CD4-positive, alpha-beta T cell treated with Interleukin-21 for 1 hour (primary cell): ENCODE measurements at regions not wholly inside any gene's neighbourhood (a gene's known extent, or its start where the extent isn't known, plus 50 kb on each side); places are given as distances from the start of the nearest gene placed in this dataset.

ENCODE experiments used
- DNase-seq: peaks from one replicate; pipeline ENCODE4 v3.0.0-alpha.2; 2020

DNA sequence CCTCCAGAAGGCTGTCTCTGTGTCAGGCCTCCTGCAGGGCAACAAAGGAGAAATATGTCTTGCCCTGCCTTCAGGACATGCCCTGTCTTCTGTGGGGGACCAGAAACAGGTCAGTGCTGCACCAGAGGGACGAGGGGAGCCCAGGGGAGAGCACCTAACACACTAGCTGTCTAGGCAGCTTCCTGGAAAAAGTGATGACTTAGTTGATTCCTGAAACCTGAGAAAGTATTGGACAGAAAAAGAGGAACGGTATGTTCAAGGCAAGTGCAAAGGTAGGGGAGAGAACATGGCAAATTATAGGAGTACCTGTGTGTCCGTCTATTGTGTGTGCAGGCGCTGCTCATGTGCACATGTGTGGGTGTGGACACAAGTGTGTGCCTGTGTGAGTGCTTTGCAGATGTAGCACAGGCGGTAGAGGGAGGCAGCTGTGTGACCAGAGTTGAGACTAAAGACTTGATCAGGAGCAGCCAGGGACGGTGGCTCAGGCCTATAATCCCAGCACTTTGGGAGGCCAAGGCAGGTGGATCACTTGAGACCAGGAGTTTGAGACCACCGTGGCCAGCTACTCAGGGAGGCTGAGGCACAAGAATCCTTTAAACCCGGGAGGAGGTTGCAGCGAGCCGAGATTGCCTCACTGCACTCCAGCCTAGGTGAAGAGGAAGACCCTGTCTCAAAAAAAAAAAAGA lies 119.5 kb downstream of the GYPC start:
- DNase-seq: no peak

DNA sequence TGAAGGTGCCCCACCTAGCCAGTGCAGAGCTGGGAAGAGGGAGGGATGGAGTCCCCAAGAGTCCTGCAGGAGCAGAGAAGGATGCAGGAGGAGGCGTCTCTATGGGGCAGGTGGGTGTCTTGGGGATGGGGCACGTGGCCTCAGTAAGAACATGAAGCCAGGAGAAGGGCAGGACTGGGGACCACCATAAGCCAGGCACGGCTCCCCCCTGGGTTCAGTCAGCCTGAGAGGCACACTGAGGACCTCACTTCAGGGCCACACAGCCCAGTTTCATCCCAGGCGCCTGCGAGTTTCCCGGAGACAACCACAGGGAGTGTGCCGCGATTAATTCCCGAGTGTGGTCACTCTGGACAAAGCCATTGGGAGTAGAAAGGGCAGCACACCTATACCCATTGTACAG lies 120.3 kb downstream of the GYPC start:
- DNase-seq: no peak

DNA sequence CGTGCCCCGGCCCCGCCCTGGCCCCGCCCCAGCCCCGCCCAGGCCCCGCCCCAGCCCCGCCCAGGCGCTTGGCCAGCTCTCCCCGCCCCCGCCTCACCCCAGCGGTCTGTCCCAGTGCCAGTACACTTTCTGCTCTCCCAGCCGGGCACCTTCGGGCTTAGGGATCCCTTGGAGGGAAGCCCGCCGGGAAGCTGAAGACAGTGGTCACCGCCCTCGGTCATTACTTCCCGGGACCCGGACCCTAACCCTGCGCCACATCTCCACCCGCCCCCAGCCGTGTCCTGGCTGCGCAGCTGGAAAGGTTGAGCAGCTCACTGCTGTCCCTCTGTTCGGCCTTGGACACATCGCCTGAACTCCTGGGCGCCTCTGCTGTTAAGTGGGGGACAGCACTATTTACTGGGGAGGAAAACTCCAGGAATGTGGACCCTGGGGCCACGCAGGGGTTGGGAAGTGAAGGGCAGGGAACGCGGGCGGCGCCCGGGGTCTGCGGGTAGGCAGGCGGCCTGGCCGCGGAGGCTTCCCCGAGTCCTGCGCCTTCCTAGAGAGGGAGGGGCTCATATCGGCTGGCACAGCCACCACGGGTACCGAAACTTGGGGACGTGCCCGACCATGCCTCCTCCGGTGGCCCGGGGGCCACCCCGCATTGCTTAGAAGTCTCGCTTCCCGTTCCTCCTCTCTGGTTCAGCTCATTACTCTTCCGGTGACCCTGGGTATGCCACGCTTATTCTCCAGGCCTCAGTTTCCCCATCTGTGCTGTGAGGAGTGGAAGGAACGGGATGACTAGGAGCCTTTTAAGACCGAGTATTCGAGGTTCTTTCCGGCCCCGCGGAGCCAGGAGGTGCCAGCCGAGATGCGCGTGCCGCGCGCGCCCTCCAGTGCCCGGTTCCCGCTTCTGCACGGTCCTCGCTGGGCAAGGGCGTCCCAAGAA lies 121.0 kb downstream of the GYPC start:
- peak; percentile 81 for DNase-seq

DNA sequence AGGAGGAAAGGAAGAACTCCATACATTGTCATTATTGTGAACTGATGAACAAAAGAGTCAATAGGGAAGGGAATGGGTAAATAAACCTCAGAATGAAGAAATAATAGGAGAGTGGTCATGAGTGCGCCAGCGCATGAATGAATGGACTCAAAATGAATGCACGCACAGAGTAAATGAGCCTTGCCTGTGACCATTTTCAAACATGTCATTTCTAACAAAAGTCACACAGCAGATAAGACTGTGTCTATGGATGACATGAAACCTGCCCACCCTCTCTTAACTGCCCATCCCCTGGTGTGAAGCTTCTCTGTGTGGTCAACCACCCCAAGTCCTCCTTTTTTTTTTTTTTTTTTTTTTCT lies 121.1 kb upstream of the TEX51 start:
- no peak for DNase-seq

DNA sequence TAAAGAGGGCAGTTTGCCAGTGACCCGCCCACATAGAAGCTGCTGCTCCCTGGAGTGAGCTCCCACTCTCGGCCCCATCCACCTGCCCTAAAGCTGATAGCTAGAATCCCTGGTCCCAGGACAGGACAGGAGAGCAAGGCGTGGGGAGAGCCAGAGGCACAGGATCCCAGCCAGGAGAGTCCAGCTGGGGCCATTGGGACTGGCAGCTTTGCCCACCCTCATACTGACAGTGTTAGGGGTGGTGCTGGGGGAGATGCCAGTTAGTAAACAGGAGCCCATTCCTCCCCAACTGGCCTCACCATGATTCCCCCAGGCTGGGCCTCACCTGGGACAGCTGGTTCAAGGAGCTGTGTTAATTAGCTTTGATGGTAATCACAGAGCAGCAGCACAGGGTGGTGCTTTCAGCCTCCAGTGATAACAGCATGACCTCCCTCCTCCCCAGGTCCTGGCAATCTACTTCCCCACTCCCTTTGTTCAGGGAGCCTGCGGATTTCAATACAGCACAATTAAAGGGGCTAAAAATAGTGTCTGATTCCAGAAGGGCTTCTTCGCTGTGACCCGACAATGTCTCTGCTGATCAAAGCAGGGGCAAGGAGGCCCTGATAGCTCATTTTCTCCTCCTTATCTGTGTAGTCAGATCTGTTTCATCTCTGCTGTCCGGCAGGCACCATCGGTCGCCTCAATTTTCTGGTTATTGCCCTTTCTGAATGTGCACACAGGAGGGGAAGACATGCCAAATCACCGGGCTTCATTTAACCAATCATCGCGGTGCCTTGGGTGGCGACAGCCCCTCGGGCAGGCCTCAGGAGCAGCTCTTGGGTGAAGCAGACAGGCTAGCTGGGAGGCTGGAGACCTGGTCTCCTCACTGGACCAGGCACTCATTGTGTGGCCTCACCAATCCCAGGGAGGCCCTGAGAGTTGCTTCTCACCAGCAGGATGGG lies 119.9 kb upstream of the TEX51 start:
- DNase-seq: no peak

DNA sequence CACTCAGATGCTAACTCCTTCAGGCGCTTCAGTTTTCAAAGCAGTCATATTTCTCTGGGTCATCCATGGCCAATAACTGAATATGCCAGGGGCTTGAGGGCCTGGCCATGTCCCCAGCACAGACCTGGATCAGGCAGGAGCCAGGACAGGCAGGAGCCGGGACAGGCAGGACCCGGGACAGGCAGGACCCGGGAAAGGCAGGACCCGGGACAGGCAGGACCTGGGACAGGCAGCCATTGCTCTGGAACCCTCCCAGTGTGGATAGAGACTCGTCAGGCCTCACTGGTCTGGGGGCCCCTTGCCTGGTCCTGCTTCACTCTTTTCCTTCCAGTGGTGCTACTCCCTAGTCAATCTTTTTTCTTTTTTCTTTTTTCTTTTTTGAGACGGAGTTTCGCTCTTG lies 117.5 kb upstream of the TEX51 start:
- DNase-seq: no peak

DNA sequence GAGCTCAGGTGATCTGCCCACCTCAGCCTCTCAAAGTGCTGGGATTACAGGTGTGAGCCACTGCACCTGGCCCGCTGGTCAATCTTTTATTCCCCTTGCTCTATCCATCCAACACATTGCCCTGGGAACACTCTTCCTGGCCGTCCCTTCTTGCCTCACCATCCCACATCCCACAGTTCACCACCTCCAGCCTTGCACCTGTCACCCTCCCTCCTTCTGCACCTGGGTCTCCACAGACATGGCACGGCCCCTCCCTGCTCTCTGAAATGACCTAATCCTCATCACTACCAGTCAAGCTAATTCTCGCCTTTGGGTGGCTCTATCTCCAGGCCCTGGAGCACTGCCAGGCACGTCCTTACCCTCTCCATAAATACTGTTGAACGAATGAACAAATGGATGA lies 116.9 kb upstream of the TEX51 start:
- no peak for DNase-seq

DNA sequence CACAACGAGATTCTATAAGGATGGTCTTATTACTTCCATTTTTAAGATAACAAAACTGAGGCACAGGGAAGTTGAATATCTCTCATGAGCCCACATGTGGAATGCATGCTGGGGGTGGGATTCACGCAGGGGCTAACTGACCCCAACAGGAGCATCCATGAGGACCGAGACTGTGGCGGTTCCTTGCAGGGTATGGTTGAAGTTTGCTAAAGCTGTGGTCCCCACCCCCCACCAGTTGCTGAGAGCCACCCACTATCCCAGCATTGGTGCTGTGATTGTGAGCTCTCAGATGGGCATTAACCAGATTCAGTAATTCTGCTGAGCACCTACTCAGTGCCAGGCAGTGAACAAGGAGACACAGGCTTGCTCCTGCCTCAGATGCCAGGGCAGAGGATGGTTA lies 116.0 kb upstream of the TEX51 start:
- no peak for DNase-seq

DNA sequence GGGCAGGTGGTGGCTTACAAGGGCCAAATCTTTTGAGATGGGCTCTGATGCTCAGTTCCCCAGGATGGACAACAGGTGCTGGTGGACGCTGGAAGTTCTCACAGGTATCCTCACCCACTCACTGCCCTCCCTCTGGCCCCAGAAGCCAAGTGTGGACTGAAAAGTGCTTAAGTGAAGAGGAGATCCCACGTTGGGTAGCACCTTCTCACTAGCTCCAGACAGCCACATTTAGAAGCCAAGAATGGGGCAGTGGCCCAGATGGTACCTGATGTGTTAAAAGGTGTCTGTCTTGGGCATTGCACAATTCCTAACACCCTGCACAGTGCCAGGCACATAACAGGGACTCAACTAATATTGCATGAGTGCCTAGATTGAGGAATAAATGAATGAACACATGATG lies 115.3 kb upstream of the TEX51 start:
- no peak for DNase-seq

DNA sequence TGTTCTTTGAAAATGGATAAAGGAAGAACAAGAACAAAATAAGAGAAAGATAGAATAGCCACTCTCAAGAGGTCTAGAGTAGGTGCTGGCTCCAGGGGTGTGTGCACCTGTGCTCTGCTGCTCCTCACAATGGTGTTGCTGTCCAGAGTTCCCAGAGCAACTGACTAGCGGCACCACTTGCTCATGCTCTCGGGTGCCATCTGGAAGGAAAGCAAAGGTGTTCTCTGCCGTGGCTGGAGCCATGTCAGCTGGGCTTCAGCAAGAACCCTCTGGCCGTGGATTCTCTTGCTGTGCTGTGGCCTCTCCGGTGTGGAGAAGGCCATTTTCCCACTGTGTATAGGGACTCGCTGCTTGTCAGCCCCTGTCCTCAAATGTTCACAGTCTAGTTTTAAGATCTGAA lies 114.6 kb upstream of the TEX51 start:
- DNase-seq: no peak

DNA sequence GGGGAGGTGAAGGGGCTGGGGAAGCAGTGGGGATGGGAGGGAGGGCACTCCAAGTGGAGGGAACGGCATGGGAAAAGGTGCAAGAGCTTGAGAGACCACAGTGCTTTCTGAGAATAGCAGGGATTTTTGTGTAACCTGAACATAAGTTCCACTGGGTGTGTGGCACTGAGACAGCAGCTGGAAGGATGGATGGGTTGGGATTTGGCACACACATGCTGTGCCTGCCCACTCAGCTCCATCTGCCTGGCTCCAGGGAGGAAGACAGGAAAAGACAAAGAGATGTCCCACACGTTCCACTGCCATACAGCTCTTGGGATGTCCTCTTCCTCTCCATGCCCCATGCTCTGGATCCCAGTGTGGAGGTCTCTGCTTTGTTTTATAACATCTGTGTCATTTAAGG lies 114.1 kb upstream of the TEX51 start:
- no peak for DNase-seq

DNA sequence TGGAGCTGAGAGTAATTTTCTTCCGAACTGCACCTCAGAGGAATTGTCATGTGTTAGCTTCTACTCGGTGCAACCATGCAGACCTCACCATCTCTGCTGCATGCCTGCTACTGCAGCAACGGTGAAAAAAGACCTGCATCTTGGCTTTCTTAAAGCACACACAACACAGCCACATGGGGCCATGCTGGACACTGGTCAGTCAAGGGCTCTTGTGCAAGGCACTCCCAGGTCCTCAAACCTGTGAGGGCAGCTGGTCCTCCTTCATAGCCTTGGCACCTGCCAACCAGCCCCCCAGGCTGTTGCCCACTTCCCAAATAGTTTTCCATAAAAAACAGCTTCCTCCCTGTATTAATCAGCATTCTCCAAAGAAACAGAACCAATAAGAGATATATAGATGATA lies 113.5 kb upstream of the TEX51 start:
- DNase-seq: no peak

DNA sequence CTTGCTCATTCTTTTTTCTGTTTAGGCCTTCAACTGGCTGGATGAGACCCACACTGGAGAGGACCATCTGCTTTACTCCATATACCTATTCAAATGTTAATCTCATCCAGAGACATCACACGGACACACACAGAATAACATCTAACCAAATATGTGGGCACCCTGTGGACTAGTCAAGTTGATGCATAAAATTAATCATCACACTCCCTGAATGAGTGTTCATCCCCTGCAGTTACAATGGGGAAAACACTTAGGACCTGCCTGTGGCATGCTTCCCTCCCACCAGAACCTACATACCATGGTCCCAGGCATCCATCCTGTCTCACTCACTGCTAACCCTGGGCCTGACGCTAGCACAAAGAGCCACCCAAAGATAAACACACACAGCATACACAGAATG lies 112.8 kb upstream of the TEX51 start:
- DNase-seq: no peak

DNA sequence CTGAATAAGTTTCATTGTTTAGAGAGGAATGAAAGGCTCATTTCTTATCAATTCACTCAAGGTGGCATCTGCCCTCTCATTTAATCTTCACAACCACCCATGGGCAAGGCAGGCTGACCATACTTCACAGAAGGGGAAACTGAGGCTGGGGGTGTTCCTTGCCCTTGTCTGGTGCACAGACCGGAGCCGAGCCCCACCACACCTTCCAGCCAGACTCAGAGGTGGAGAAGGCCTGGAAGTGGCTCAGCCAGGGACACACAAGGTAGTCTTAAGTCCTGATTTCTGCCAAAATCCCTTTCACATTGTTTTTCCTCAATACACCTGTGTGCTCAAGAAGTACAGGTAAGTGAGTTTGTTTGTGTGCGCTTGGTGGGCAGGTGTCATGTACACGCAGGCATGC lies 111.9 kb upstream of the TEX51 start:
- DNase-seq: no peak

DNA sequence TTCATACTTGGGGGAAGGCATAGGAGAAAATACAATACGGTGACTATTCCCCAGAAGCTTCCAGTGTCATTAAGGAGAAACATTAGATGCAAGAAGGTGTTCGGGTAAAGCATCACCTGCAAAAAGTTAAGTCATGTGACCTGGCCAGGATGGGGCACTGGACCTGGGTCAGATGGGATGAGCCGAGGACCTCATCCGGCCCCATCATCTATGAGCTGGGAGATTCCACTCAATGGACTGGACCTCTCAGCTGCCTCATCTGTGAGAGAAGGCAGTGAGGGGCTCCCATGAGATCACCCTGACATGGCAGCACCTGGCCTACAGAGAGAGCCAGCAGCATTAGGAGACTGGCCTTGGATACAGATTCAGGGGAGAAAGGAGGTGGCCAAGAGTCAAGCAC lies 111.4 kb upstream of the TEX51 start:
- DNase-seq: no peak

DNA sequence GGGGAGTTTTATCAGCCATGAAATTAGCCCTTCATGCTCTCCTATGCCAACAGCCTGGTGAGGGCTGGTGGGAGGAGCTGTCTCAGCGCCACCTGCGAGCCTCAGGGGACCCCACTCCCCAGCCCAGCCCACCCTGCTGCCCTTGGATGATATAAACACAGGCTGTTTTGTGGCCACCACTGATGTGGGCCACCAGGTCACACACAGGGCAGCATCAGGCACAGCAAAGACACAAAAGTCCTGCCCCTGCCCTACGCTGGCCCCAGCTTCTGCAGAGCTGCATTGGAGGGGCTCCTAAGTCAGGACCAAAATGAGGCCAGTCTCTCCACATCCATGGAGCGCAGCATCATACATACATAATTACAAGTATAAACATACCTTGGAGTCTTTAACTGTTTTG lies 110.6 kb upstream of the TEX51 start:
- no peak for DNase-seq

DNA sequence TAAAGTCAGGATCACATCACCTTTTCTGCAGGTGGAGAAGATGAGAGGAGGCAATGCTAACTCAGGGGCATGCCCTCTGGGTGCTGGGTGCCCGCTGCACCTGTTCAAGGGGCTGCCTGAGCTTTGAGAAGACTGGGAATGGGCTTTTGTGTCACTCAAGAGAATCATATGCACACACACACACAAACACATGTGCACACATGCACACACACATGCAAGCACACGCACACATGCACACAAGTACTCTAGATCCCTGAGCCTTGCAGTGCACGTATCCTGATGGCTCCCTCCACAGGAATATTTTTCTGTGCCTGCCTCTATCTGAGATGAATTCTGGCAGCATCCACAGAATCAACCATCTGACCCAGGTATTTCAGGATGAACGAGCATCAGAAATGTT lies 110.0 kb upstream of the TEX51 start:
- no peak for DNase-seq

DNA sequence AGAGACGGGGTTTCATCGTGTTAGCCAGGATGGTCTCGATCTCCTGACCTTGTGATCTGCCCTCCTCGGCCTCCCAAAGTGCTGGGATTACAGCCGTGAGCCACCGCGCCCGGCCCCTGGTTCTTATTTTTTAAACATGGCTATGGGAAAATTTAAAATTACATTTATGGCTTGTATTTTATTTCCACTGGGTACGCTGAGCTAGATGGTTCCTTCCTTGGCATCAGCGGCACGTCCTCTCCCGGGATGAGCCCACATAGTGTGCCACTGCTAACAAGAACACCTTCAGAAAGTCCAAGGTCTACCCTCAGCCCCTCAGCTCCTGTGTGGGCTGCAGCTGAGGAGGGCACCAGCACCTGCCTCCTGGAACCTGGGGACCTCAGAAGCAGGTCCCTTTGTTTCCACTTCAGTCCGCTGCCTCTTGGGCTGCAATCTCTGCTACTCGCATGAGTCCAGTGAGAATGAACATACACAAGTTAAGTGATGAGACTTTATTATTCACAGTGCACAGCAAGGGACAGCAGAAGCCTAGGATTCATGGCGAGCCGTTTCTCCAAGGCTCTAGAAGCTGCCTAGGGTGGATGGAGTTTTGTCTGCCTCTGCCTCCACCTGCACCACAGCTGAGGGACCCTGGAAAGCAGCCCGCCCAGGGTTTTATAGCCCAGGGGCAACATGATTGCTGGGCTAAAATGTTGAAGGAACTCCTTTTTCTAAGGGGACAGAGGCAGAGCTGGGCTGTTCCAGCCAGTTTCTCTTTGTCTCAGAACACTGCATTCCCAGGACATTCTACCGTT lies 107.5 kb upstream of the TEX51 start:
- DNase-seq: no peak

DNA sequence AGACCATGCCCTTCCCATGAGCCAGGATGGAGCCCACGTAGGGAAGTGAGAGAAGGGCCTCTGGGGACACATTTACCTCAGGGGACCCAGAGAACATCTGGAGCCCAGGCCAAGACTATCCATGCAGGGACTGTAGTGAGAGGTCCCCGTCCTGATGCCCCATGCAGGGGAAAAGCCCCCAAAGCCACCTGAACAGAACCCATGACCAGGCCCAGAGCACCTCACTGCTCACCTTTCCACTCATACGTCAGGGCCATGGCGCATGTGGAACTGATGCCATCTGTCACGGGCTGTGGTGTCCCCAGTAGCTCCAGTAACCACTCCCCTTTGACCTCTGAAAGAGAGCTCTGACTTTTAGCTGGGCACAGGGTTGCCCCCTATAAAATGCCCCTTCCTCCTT lies 106.5 kb upstream of the TEX51 start:
- DNase-seq: no peak

DNA sequence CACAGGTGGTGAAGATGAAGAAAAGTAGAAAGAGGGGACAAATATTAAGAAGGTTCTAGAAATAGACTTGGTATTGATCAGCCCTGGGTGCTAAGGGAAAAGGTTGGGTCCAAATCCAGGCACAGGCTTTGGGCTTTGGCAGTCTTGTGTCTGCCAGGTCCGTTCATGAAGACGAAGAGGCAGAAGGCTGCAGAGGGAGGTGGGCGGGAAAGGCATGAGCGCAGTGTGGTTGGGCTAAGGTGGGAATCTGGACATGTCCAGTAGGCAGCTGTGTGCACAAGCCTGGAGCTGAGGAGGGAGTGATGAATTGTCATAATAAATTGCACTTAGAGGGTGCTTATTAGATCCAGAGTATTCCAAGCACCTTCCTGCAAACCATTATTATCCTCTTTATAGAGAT lies 105.7 kb upstream of the TEX51 start:
- DNase-seq: no peak

DNA sequence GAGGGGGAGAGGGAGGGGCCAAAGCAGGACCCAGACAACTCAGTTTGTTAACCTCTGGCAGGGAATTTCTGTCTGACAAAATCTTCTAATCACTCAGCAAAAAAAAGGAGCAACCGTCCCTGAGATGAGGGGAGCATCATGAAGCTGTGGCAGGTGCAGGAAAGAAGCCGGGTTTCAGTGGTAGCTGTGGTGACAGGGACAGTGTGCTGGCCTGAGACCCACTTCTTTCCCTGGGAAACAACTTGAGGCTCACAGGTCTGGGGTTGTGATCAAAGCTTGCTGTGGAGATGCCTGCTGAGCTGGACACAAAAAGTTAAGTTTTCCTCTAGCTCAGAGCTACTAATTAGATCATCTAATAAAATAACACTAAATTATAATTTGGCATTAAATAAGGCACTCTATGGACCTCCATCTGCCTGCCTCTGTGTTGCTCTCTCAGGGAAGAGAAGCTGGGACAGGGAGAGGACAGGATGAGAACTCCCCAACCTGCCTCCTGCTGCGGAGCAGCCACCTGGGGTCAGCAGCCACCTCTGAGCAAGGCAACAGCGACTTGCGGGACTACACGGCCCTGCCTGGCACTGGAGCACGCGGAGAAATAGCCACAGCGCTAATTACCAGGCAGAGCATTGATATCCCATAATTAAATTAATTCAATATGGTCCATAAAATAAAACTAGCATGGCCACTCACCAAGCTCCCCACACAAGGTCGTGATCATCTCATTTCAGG lies 104.6 kb upstream of the TEX51 start:
- no peak for DNase-seq

DNA sequence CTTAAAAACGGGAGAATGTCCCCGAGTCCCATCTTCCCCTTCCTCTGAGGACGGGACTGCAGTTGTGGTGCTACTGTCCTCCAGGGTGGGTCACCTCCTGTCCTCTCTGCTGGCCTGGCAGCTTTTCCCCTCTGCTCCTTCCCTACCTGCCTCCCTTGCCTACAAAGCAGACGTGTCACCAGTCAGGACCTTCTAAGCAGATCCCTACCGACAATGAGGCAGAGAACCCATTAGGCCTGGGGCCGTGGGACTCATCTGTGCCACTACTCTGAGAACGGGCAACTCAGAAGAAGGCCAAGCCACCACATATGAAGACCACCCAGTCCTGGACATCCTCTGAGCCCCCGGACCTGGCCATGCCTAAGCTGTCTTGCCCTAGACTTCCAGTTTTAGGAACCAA lies 103.0 kb upstream of the TEX51 start:
- DNase-seq: no peak
